Peyer's patch (tissue), 4 donors: ENCODE measurements at regions not wholly inside any gene's neighbourhood (a gene's known extent, or its start where the extent isn't known, plus 50 kb on each side); places are given as distances from the start of the nearest gene placed in this dataset.

Source experiments
- DNase-seq, 3 donors: peaks; one replicate each; pipeline ENCODE4 v3.0.0-alpha.2; 2017 to 2019
- H3K27ac ChIP-seq, 4 donors: fragments of 200-600 bp; sonication (generic); one replicate each; pipeline ENCODE4 v1.5.1; 2016 to 2019
- H3K27me3 ChIP-seq, 2 donors: fragments of 200-600 bp; sonication (generic); one replicate each; pipeline ENCODE4 v1.5.1; 2019
- H3K36me3 ChIP-seq, 3 donors: fragments of 200-600 bp; sonication (generic); one replicate each; pipeline ENCODE4 v1.5.1; 2016 to 2019
- H3K4me1 ChIP-seq, 4 donors: fragments of 200-600 bp; sonication (generic); one replicate each; pipeline ENCODE4 v1.5.1; 2016 to 2019
- H3K4me3 ChIP-seq, 4 donors: fragments of 200-600 bp; sonication (generic); 1 replicate in 3 of 4; 2 replicates in 1 of 4; pipeline ENCODE4 v1.5.1; 2016 to 2019; ENCODE audit warnings: mild to moderate bottlenecking in 1 of 4
- H3K9me3 ChIP-seq, 4 donors: fragments of 200-600 bp; sonication (generic); one replicate each; pipeline ENCODE4 v1.5.1; 2016 to 2019; ENCODE audit warnings: mild to moderate bottlenecking in 1 of 4
- CTCF ChIP-seq, 6 experiments: fragments of 450-650 bp in 4 of 6; fragments of 200-600 bp in 2 of 6; sonication (generic) in 1 of 6; IDR thresholded peaks; one replicate each; pipeline ENCODE4 v1.5.1; 2017 to 2019; ENCODE audit warnings: antibody characterized with exemption in 6 of 6, mild to moderate bottlenecking in 3 of 6, moderate library complexity in 1 of 6
- POLR2A ChIP-seq, 2 donors: fragments of 450-650 bp; IDR thresholded peaks; one replicate each; pipeline ENCODE4 v1.5.1; 2017; ENCODE audit warnings: antibody characterized with exemption in 2 of 2, mild to moderate bottlenecking in 2 of 2, moderate library complexity in 2 of 2

- Histone ChIP-seq H3K4me1 (peaks cover 0 to 9% (median 0%) of the 10 kb centered on the region in 4 donors), H3K27me3 (no peaks in the 10 kb centered on the region), H3K27ac (peak overlapping the region in 3 of 4 donors; percentile 29 to 61 (median 52)), H3K4me3 (no peak overlapping the region), H3K36me3 (no peaks in the 10 kb centered on the region), H3K9me3 (peaks cover 0 to 4% (median 0%) of the 10 kb centered on the region in 4 donors)
- DNase-seq: peak in 1 of 3 donors; percentile 45
- no peak for TF ChIP-seq CTCF (IDR thresholded peaks at IDR 0.05)
- TF ChIP-seq POLR2A (IDR thresholded peaks at IDR 0.05): no peak
Observed at GRCh38 chr2:42865884-42866881, 73.8 kb upstream of the HAAO start.

GRCh38 chr2:42864641-42865280, 72.4 kb upstream of the HAAO start:
- Histone ChIP-seq H3K27me3 (no peaks in the 10 kb centered on the region), H3K9me3 (peaks cover 0 to 4% (median 0%) of the 10 kb centered on the region in 4 donors), H3K36me3 (no peaks in the 10 kb centered on the region), H3K27ac (no peak overlapping the region), H3K4me3 (no peak overlapping the region), H3K4me1 (peaks cover 0 to 9% (median 0%) of the 10 kb centered on the region in 4 donors)
- TF ChIP-seq POLR2A (IDR thresholded peaks at IDR 0.05): no peak
- no peak for TF ChIP-seq CTCF (IDR thresholded peaks at IDR 0.05)
- DNase-seq: peak in 1 of 3 donors; percentile 17

- Histone ChIP-seq H3K27ac (no peak overlapping the region), H3K36me3 (no peaks in the 10 kb centered on the region), H3K4me1 (peaks cover 0 to 9% (median 0%) of the 10 kb centered on the region in 4 donors), H3K27me3 (no peaks in the 10 kb centered on the region), H3K4me3 (no peak overlapping the region), H3K9me3 (peaks cover 0 to 4% (median 0%) of the 10 kb centered on the region in 4 donors)
- DNase-seq: peak in 1 of 3 donors; percentile 9
- no peak for TF ChIP-seq POLR2A (IDR thresholded peaks at IDR 0.05)
- TF ChIP-seq CTCF (IDR thresholded peaks at IDR 0.05): no peak
Observed at GRCh38 chr2:42864222-42864621, 71.8 kb upstream of the HAAO start.

GRCh38 chr2:42863751-42864150, 71.4 kb upstream of the HAAO start:
- H3K36me3 ChIP-seq: no peaks in the 10 kb centered on the region
- TF ChIP-seq POLR2A (IDR thresholded peaks at IDR 0.05): no peak

GRCh38 chr2:42863320-42863719, 70.9 kb upstream of the HAAO start:
- H3K27ac ChIP-seq: no peak overlapping the region
- no peaks in the 10 kb centered on the region for H3K9me3 ChIP-seq
- H3K36me3 ChIP-seq: no peaks in the 10 kb centered on the region
- DNase-seq: no peak
- H3K27me3 ChIP-seq: no peaks in the 10 kb centered on the region
- no peak for TF ChIP-seq POLR2A (IDR thresholded peaks at IDR 0.05)
- no peak for TF ChIP-seq CTCF (IDR thresholded peaks at IDR 0.05)
- H3K4me1 ChIP-seq: peaks cover 0 to 9% (median 0%) of the 10 kb centered on the region in 4 donors
- no peak overlapping the region for H3K4me3 ChIP-seq

More at GRCh38 chr2:42863751-42864150, 71.4 kb upstream of the HAAO start:
- H3K9me3 ChIP-seq: peaks cover 0 to 4% (median 0%) of the 10 kb centered on the region in 4 donors
- no peak overlapping the region for H3K4me3 ChIP-seq
- H3K27ac ChIP-seq: no peak overlapping the region
- DNase-seq: no peak
- no peaks in the 10 kb centered on the region for H3K27me3 ChIP-seq
- H3K4me1 ChIP-seq: peaks cover 0 to 9% (median 0%) of the 10 kb centered on the region in 4 donors
